GM23338 (cell line): ENCODE measurements at regions not wholly inside any gene's neighbourhood (a gene's known extent, or its start where the extent isn't known, plus 50 kb on each side); places are given as distances from the start of the nearest gene placed in this dataset.

Source experiments
- CTCF ChIP-seq, 2 experiments: fragments of 200-600 bp in 1 of 2; sonication (generic) in 1 of 2; conservative IDR thresholded peaks; 2 replicates each; pipeline versions ENCODE4 v1.5.1 to v1.6.1; 2016 to 2017; ENCODE audit warnings: antibody characterized with exemption in 2 of 2, low read depth in 2 of 2, mild to moderate bottlenecking in 2 of 2, moderate library complexity in 1 of 2
- EZH2 ChIP-seq: fragments of 200-600 bp; sonication (generic); IDR thresholded peaks from one replicate; pipeline ENCODE4 v1.8.0; 2017; ENCODE audit warnings: antibody characterized with exemption, mild to moderate bottlenecking, low read depth; ENCODE audit not compliant: unreplicated experiment
- EZH2phosphoT487 ChIP-seq: fragments of 200-600 bp; sonication (generic); IDR thresholded peaks from one replicate; pipeline ENCODE4 v1.8.1; 2018; ENCODE audit warnings: antibody characterized with exemption; ENCODE audit not compliant: unreplicated experiment
- JUNB ChIP-seq: IDR thresholded peaks from one replicate; pipeline ENCODE4 v1.6.1; 2016; ENCODE audit warnings: antibody characterized with exemption; ENCODE audit not compliant: unreplicated experiment
- POLR2AphosphoS5 ChIP-seq: IDR thresholded peaks from 2 replicates; pipeline ENCODE4 v1.6.1; 2016; ENCODE audit warnings: antibody characterized with exemption, low read depth
- REST ChIP-seq: IDR thresholded peaks from one replicate; pipeline ENCODE4 v1.6.1; 2018; ENCODE audit warnings: antibody characterized with exemption; ENCODE audit not compliant: unreplicated experiment
- STAT1 ChIP-seq: IDR thresholded peaks from one replicate; pipeline ENCODE4 v1.6.1; 2016; ENCODE audit warnings: antibody characterized with exemption; ENCODE audit not compliant: unreplicated experiment
- ZNF331 ChIP-seq: fragments of 250-450 bp; sonication (Bioruptor Pico); IDR thresholded peaks from 2 replicates; pipeline ENCODE4 v1.5.0; 2020; ENCODE audit warnings: low read depth, mild to moderate bottlenecking, moderate library complexity
- ZNF462 ChIP-seq: fragments of 250-450 bp; sonication (Bioruptor Pico); IDR thresholded peaks from 2 replicates; pipeline ENCODE4 v1.5.0; 2020; ENCODE audit warnings: mild to moderate bottlenecking, moderate library complexity

- no peak for TF ChIP-seq POLR2AphosphoS5
- TF ChIP-seq CTCF (conservative IDR thresholded peaks at IDR 0.05; ENCODE audit: low read depth in 2 of 2), result no peak
- no peak for TF ChIP-seq JUNB
- TF ChIP-seq EZH2, result no peak
- no peak for TF ChIP-seq REST
- no peak for TF ChIP-seq EZH2phosphoT487
- TF ChIP-seq ZNF331 (CRISPR knock-in tag), result no peak
- TF ChIP-seq STAT1, result no peak
- TF ChIP-seq ZNF462, result no peak
Measured at GRCh38 chr5:8676695-8677094, 807.7 kb downstream of the MTRR start.
